ENCODE measurements at regions not wholly inside any gene's neighbourhood (a gene's known extent, or its start where the extent isn't known, plus 50 kb on each side); places are given as distances from the start of the nearest gene placed in this dataset.

- no peak for TF ChIP-seq CTCF (IDR thresholded peaks at IDR 0.05; ENCODE audit: low read depth, low read length, missing control alignments)
- no peak overlapping the region for H3K4me3 ChIP-seq (replicated peaks; ENCODE audit: low read depth, low read length)
- no peak for DNase-seq (ENCODE audit: extremely low read depth, low read depth)
Observed at GRCh38 chr6:163916315-163917081, 502.0 kb downstream of the QKI start.

- H3K4me3 ChIP-seq (replicated peaks; ENCODE audit: low read depth, low read length): no peak overlapping the region
- no peak for DNase-seq (ENCODE audit: extremely low read depth, low read depth)
- no peak for TF ChIP-seq CTCF (IDR thresholded peaks at IDR 0.05; ENCODE audit: low read depth, low read length, missing control alignments)
Observed at GRCh38 chr6:163915131-163915530, 500.6 kb downstream of the QKI start.

GRCh38 chr6:163913045-163913444 is 498.5 kb downstream of the QKI start:
- DNase-seq (ENCODE audit: extremely low read depth, low read depth): no peak
- H3K4me3 ChIP-seq (replicated peaks; ENCODE audit: low read depth, low read length): no peak overlapping the region
- no peak for TF ChIP-seq CTCF (IDR thresholded peaks at IDR 0.05; ENCODE audit: low read depth, low read length, missing control alignments)

DNA sequence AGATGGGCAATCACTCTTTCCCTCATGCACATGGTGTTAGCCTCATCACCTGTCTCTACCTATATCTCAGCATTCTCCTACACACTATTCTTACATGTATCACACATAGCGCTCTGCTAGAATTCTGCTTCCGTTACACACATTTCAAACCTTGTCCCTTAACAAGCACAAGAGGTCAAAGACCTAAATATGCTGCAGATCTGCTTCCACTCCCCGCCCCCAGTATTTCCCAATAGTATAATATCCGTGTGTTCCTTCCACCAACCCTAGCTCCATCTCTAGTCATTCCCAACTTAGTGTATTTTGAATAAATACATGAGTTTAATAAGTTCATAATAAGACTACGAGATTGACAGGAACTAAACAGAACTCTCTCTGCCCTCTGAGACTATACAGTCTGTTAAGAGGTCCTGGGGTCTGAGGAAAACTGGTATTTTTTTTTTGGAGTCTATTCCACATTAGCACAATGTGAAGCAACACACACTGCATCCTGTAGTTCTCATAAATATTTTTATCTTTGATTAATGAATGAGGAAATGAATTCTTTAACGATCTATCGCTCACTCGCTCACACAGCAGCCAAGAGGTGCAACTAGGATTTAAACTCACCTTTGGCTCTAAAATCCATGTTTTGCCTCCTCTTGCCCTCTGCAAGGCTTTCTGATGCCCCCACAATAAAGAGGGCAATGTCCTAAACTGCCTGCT is 491.6 kb downstream of the QKI start:
- TF ChIP-seq CTCF (IDR thresholded peaks at IDR 0.05; ENCODE audit: low read depth, low read length, missing control alignments): no peak
- DNase-seq (ENCODE audit: extremely low read depth, low read depth): no peak
- no peak overlapping the region for H3K4me3 ChIP-seq (replicated peaks; ENCODE audit: low read depth, low read length)

DNA sequence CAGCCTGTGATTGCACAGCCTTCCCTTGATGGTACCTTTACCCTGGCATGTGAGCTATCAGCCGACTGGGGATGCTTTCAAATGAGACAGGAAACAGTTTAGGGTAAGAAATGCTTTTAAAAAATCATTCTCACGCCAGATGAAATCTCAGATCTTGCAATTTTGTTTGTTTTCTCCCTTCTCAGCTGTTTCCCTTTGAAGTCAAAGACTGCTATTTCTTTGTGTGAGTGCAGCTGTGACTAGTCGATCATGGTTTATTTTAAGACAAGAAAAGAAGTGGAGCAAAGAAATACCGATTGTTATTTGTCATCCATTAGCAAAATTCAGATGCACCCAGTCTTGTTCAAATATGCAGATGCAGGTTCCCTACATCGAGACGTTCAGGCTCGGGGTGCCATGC is 489.7 kb downstream of the QKI start:
- no peak overlapping the region for H3K4me3 ChIP-seq (replicated peaks; ENCODE audit: low read depth, low read length)
- TF ChIP-seq CTCF (IDR thresholded peaks at IDR 0.05; ENCODE audit: low read depth, low read length, missing control alignments): no peak
- DNase-seq (ENCODE audit: extremely low read depth, low read depth): no peak

DNA sequence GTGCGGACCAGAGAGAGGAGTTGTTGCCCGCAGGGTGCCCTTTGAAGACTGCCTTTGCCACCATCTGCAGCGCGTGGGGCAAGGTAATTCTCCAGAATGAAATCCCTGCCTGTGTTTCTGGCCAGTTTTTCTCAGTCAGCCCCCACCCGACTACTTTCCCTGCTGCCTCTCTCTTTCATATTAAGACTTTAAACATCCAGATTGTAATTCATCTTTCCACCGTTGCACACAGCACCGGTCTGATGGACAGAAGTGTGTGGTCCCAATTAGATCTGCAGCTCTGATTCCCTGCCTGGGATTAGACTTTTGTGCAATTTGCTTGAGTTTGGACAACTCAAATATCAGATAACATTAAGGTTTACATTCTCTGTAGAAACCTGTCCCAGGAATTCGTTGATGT is 489.0 kb downstream of the QKI start:
- no peak overlapping the region for H3K4me3 ChIP-seq (replicated peaks; ENCODE audit: low read depth, low read length)
- DNase-seq (ENCODE audit: extremely low read depth, low read depth): no peak
- no peak for TF ChIP-seq CTCF (IDR thresholded peaks at IDR 0.05; ENCODE audit: low read depth, low read length, missing control alignments)

Data from HFF-Myc (cell line).